Gastroesophageal sphincter (tissue), 3 donors: ENCODE measurements at regions not wholly inside any gene's neighbourhood (a gene's known extent, or its start where the extent isn't known, plus 50 kb on each side); places are given as distances from the start of the nearest gene placed in this dataset.
"Not testable (repeated sequence)": the region's sequence is repeated elsewhere in the genome, so short reads cannot be mapped to it uniquely, and the experiment has no call there.

Experiments used
- EP300 ChIP-seq: sonication (generic); formaldehyde crosslinking; IDR thresholded peaks from one replicate; pipeline ENCODE4 v1.6.1; 2017; ENCODE audit warnings: antibody characterized with exemption, mild to moderate bottlenecking
- POLR2A ChIP-seq, 2 donors: fragments of 450-650 bp; IDR thresholded peaks; one replicate each; pipeline ENCODE4 v1.6.1; 2017; ENCODE audit warnings: antibody characterized with exemption in 2 of 2, mild to moderate bottlenecking in 2 of 2, moderate library complexity in 1 of 2
- TF ChIP-seq, protein P1 (sequence below), 4 experiments: fragments of 200-600 bp in 2 of 4; fragments of 450-650 bp in 2 of 4; sonication (generic) in 1 of 4; IDR thresholded peaks; one replicate each; pipeline ENCODE4 v1.5.1; 2017 to 2019; ENCODE audit warnings: antibody characterized with exemption in 4 of 4, mild to moderate bottlenecking in 2 of 4, moderate library complexity in 2 of 4

- TF ChIP-seq, protein P1, sequence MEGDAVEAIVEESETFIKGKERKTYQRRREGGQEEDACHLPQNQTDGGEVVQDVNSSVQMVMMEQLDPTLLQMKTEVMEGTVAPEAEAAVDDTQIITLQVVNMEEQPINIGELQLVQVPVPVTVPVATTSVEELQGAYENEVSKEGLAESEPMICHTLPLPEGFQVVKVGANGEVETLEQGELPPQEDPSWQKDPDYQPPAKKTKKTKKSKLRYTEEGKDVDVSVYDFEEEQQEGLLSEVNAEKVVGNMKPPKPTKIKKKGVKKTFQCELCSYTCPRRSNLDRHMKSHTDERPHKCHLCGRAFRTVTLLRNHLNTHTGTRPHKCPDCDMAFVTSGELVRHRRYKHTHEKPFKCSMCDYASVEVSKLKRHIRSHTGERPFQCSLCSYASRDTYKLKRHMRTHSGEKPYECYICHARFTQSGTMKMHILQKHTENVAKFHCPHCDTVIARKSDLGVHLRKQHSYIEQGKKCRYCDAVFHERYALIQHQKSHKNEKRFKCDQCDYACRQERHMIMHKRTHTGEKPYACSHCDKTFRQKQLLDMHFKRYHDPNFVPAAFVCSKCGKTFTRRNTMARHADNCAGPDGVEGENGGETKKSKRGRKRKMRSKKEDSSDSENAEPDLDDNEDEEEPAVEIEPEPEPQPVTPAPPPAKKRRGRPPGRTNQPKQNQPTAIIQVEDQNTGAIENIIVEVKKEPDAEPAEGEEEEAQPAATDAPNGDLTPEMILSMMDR (IDR thresholded peaks at IDR 0.05), result not testable (repeated sequence)
- not testable (repeated sequence) for TF ChIP-seq EP300; POLR2A (IDR thresholded peaks at IDR 0.05)
Observed at GRCh38 chr17:21769781-21770180, 77.5 kb downstream of the KCNJ18 start.
